ENCODE measurements at regions not wholly inside any gene's neighbourhood (a gene's known extent, or its start where the extent isn't known, plus 50 kb on each side); places are given as distances from the start of the nearest gene placed in this dataset.

GRCh38 chr6:144847916-144848315 is 562.8 kb downstream of the UTRN start:
- DNase-seq = no peak

- no peak for DNase-seq
Measured at GRCh38 chr6:144849920-144850319, 564.8 kb downstream of the UTRN start.

GRCh38 chr6:144853603-144854002 is 568.5 kb downstream of the UTRN start:
- DNase-seq = no peak

- no peak for DNase-seq
Measured at GRCh38 chr6:144854654-144855053, 569.5 kb downstream of the UTRN start.

- no peak for DNase-seq
Measured at GRCh38 chr6:144855375-144855774, 570.2 kb downstream of the UTRN start.

- no peak for DNase-seq
Measured at GRCh38 chr6:144855812-144856531, 570.8 kb downstream of the UTRN start.

- no peak for DNase-seq
Measured at GRCh38 chr6:144856622-144857021, 571.5 kb downstream of the UTRN start.

GRCh38 chr6:144857086-144857485 is 572.0 kb downstream of the UTRN start:
- DNase-seq = no peak

- no peak for DNase-seq
Measured at GRCh38 chr6:144862769-144863168, 577.6 kb downstream of the UTRN start.

GRCh38 chr6:144867761-144868160 is 582.6 kb downstream of the UTRN start:
- DNase-seq = no peak

GRCh38 chr6:144870782-144871181 is 585.6 kb downstream of the UTRN start:
- DNase-seq = no peak

GRCh38 chr6:144873623-144874378 is 588.7 kb downstream of the UTRN start:
- DNase-seq = no peak

- no peak for DNase-seq
Measured at GRCh38 chr6:144876689-144877088, 591.6 kb downstream of the UTRN start.

GRCh38 chr6:144877118-144877517 is 592.0 kb downstream of the UTRN start:
- no peak for DNase-seq

- DNase-seq = no peak
Measured at GRCh38 chr6:144878577-144878976, 593.4 kb downstream of the UTRN start.

GRCh38 chr6:144879436-144879835 is 594.3 kb downstream of the UTRN start:
- no peak for DNase-seq

GRCh38 chr6:144882425-144882824 is 597.3 kb downstream of the UTRN start:
- no peak for DNase-seq

GRCh38 chr6:144883915-144884314 is 598.8 kb downstream of the UTRN start:
- DNase-seq = no peak

- no peak for DNase-seq
Measured at GRCh38 chr6:144885817-144886216, 600.7 kb downstream of the UTRN start.

- DNase-seq = no peak
Measured at GRCh38 chr6:144886682-144887081, 601.5 kb downstream of the UTRN start.

GRCh38 chr6:144888621-144889020 is 603.5 kb downstream of the UTRN start:
- DNase-seq = no peak

- no peak for DNase-seq
Measured at GRCh38 chr6:144893680-144894151, 608.6 kb downstream of the UTRN start.

- no peak for DNase-seq
Measured at GRCh38 chr6:144894240-144894639, 609.1 kb downstream of the UTRN start.
